ENCODE measurements at regions not wholly inside any gene's neighbourhood (a gene's known extent, or its start where the extent isn't known, plus 50 kb on each side); places are given as distances from the start of the nearest gene placed in this dataset.

DNA sequence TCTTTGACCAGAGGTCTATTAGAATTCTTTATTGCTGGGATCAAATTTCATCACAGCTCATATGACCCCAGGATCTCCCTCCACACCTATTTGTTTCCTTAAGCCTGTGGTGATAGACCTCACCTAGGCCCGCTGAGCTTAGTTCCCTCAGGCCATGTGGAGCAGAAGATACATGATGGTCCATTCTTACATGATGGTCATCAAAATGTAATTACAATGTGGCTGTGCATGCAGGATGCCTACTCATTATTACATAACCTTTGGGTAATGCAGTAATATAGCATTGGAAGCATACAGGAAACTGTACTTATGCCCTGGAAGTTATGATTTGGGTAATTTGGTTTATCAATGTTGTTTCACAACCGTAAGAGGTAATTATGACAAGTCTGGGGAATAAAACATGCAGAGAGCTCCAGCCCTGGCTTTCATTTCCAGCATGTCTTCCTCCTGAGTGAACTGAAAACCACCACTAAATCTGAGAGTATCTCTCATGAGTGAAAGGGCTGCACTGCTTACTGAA, 67.0 kb upstream of the AGA start:
- intact Hi-C loops (cut with DNase I) = no loop called here

DNA sequence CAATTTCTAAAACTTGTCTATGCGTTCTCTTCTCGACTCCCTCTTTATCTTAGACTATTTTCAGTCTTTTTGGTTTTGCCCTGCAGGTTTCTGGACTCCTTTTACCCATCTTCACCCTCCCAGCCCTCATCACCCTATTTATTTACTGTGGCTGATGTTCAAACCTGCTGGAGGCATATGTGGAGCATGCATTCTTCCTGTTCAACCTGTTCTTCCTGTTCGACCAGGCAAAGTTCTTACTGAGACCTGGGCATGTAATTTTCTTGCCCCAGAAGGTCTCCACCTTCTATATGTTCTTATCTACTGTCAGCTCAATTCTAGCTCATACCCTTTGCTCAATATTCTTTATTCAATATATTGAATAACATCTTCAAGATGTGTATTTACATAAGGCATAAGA, 69.4 kb upstream of the AGA start:
- TF ChIP-seq, protein P1, sequence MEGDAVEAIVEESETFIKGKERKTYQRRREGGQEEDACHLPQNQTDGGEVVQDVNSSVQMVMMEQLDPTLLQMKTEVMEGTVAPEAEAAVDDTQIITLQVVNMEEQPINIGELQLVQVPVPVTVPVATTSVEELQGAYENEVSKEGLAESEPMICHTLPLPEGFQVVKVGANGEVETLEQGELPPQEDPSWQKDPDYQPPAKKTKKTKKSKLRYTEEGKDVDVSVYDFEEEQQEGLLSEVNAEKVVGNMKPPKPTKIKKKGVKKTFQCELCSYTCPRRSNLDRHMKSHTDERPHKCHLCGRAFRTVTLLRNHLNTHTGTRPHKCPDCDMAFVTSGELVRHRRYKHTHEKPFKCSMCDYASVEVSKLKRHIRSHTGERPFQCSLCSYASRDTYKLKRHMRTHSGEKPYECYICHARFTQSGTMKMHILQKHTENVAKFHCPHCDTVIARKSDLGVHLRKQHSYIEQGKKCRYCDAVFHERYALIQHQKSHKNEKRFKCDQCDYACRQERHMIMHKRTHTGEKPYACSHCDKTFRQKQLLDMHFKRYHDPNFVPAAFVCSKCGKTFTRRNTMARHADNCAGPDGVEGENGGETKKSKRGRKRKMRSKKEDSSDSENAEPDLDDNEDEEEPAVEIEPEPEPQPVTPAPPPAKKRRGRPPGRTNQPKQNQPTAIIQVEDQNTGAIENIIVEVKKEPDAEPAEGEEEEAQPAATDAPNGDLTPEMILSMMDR (IDR thresholded peaks at IDR 0.05) = no peak
- intact Hi-C loops (cut with DNase I) = loop anchor here in 1 of 10 donors (5.0 kb wide), 1 partner anchor 191 kb away; no protein-coding TSS in a partner anchor
- Histone ChIP-seq H3K36me3 (no peaks in the 10 kb centered on the region), H3K4me3 (no peak overlapping the region), H3K4me1 (no peaks in the 10 kb centered on the region), H3K9me3 (no peaks in the 10 kb centered on the region), H3K27ac (no peak overlapping the region), H3K27me3 (no peaks in the 10 kb centered on the region)
- WGBS, 2 donors = 87 to 89% methylated on average over 3 of the region's 3 CpGs
- DNase-seq = no peak
- no peak for ATAC-seq

More for the DNA sequence above, 67.0 kb upstream of the AGA start:
- Histone ChIP-seq H3K27ac (no peak overlapping the region), H3K27me3 (no peaks in the 10 kb centered on the region), H3K4me3 (no peak overlapping the region), H3K9me3 (no peaks in the 10 kb centered on the region), H3K36me3 (no peaks in the 10 kb centered on the region), H3K4me1 (no peaks in the 10 kb centered on the region)
- WGBS, 2 donors = 78% methylated on average over 2 of the region's 2 CpGs
- DNase-seq (no peak), ATAC-seq (no peak)
- TF ChIP-seq, protein P1 (IDR thresholded peaks at IDR 0.05) = no peak

DNA sequence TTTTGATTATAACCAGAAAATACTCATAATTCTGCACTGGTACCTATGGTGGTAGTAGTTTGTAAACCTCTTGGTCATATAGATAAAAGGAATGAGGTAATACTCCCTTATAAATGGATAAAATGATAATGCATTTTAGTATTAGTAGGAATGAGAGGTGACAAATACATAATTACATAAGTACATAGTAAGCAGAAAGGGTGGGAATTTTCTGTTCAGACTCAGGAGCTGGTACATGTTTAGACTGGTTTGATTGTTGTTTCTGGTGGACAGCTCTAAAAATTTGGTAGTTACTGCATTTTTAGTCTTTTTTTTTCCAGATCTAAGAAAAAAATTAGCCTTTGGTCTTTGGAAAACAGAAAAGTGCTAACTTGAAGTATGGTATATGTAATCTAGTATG, 70.4 kb upstream of the AGA start:
- no peak for ATAC-seq
- Histone ChIP-seq H3K36me3 (no peaks in the 10 kb centered on the region), H3K4me3 (no peak overlapping the region), H3K9me3 (no peaks in the 10 kb centered on the region), H3K27me3 (no peaks in the 10 kb centered on the region), H3K27ac (no peak overlapping the region), H3K4me1 (no peaks in the 10 kb centered on the region)
- DNase-seq = no peak
- intact Hi-C loops (cut with DNase I) = loop anchor here in 1 of 10 donors (5.0 kb wide), 1 partner anchor 190 kb away; no protein-coding TSS in a partner anchor
- TF ChIP-seq, protein P1 (IDR thresholded peaks at IDR 0.05) = no peak

DNA sequence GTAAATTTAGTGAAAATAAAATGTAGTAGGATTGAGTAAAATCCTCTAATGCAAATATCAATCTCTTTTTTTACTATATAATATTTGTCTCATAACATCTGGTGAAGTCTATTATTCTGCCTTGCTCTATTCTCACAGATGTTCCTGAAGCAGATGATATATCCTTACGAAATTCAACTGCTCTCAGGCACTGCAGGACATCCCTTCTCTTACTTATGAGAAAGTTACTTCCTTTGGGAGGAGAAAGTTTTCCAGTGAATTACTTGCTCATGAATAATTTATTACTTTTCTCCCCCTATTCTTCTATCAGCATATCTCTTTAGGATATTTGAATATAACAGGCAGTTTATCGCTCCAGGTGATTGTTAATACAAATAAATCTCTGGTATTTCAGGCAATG, 75.6 kb upstream of the AGA start:
- TF ChIP-seq, protein P1 (IDR thresholded peaks at IDR 0.05) = no peak
- no peaks in the 10 kb centered on the region for H3K4me1 ChIP-seq
- H3K4me3 ChIP-seq = no peak overlapping the region
- no peaks in the 10 kb centered on the region for H3K36me3 ChIP-seq
- ATAC-seq = no peak
- DNase-seq = no peak
- no peaks in the 10 kb centered on the region for H3K27me3 ChIP-seq
- H3K27ac ChIP-seq = no peak overlapping the region
- intact Hi-C loops (cut with DNase I) = no loop called here
- H3K9me3 ChIP-seq = peaks cover 0 to 16% (median 0%) of the 10 kb centered on the region in 11 donors
- 86 to 91% methylated on average over 2 of the region's 2 CpGs for WGBS, 2 donors
